A673 (cell line): ENCODE measurements at regions not wholly inside any gene's neighbourhood (a gene's known extent, or its start where the extent isn't known, plus 50 kb on each side); places are given as distances from the start of the nearest gene placed in this dataset.

ENCODE experiments used
- CTCF ChIP-seq: fragments of 300-800, 200-600 bp; sonication (generic); conservative IDR thresholded peaks from 2 replicates; pipeline ENCODE4 v1.5.1; 2017; ENCODE audit warnings: low read depth, mild to moderate bottlenecking, antibody characterized with exemption, low read length, moderate library complexity, mixed read lengths
- EZH2 ChIP-seq: fragments of 200-600 bp; sonication (generic); IDR thresholded peaks from 2 replicates; pipeline ENCODE4 v1.6.1; 2017; ENCODE audit warnings: borderline replicate concordance, low read depth, mild to moderate bottlenecking, mixed read lengths, antibody characterized with exemption, low read length; ENCODE audit not compliant: poor library complexity, severe bottlenecking

- TF ChIP-seq CTCF (no peak), EZH2 (no peak)
Measured at GRCh38 chr9:106052166-106052565, 357.8 kb downstream of the TMEM38B start.
